Ishikawa (cell line): ENCODE measurements at regions not wholly inside any gene's neighbourhood (a gene's known extent, or its start where the extent isn't known, plus 50 kb on each side); places are given as distances from the start of the nearest gene placed in this dataset.

Experiments used
- CEBPB ChIP-seq: IDR thresholded peaks from 2 replicates; pipeline ENCODE4 v1.6.1; 2012
- RAD21 ChIP-seq: IDR thresholded peaks from 2 replicates; pipeline ENCODE4 v1.6.1; 2012; ENCODE audit warnings: low read depth
- TCF12 ChIP-seq: IDR thresholded peaks from 2 replicates; pipeline ENCODE4 v1.6.1; 2012; ENCODE audit warnings: low read depth

GRCh38 chr2:134119713-134120405 is 134.0 kb upstream of the MGAT5 start:
- TF ChIP-seq RAD21, result no peak
- 0 out of 2 replicates have a peak, but pooled peaks have one; percentile 24 for TF ChIP-seq TCF12
- TF ChIP-seq CEBPB, result no peak
